HT1080 (cell line): ENCODE measurements at regions not wholly inside any gene's neighbourhood (a gene's known extent, or its start where the extent isn't known, plus 50 kb on each side); places are given as distances from the start of the nearest gene placed in this dataset.

Experiments
- DNase-seq: peaks from one replicate; pipeline ENCODE4 v3.0.0-alpha.2; 2015; ENCODE audit warnings: low read depth

GRCh38 chrX:131703646-131704045 is 159.8 kb downstream of the OR13H1 start:
- no peak for DNase-seq

DNA sequence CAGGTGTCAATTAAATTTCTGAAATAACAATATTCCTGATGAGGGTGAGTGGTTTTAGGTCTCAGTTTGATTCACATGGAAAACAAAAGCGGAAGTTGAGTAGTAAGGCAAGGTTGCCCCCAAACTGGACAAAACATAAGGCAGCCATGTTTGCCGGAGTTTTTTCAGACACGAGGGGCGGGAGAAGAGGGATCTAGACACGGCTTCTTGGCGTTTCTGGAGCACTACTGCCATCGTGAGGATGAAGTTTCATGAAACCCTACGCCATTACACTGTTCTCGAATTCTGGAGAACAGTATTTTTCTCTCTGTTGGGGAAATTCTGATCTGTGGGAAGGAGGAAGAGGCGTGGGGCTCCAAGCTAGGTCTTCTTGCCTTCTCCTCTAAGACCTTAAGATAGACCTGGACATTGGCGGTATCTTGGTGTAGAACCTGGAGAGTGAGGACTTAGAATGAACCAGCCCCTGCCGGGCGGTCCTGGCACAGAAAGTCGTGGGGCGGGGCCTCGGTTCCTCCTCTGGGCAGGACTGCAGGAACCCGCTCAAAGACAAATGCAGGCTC is 160.3 kb downstream of the OR13H1 start:
- DNase-seq: no peak

GRCh38 chrX:131709553-131709952 is 165.7 kb downstream of the OR13H1 start:
- DNase-seq: no peak

GRCh38 chrX:131711478-131711867 is 167.6 kb downstream of the OR13H1 start:
- no peak for DNase-seq

DNA sequence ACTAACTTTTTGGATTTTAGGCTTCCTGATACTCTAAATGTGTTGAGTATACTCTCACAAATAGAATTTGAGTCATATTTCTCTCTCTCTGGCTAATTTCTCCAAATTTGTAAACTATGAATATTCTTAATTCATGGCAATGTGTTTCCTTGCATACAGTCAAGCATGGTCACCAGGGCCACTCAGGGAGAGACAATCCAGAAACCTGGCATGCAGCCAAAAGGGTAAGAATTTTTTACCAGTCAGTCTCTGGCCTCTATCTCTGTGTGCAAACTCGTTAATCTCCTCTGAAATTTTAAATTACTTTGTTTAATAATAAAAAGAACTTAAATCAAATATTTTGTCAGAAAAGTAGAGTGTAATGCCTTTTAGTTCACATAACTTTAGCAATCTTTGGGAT is 179.8 kb downstream of the OR13H1 start:
- DNase-seq: no peak

GRCh38 chrX:131724292-131724691 is 180.4 kb downstream of the OR13H1 start:
- no peak for DNase-seq

- no peak for DNase-seq
Measured at GRCh38 chrX:131725001-131725654, 181.3 kb downstream of the OR13H1 start.

- no peak for DNase-seq
Measured at GRCh38 chrX:131727778-131728177, 183.9 kb downstream of the OR13H1 start.

- no peak for DNase-seq
Measured at GRCh38 chrX:131728295-131729145, 184.6 kb downstream of the OR13H1 start.

- no peak for DNase-seq
Measured at GRCh38 chrX:131729295-131729694, 185.4 kb downstream of the OR13H1 start.

DNA sequence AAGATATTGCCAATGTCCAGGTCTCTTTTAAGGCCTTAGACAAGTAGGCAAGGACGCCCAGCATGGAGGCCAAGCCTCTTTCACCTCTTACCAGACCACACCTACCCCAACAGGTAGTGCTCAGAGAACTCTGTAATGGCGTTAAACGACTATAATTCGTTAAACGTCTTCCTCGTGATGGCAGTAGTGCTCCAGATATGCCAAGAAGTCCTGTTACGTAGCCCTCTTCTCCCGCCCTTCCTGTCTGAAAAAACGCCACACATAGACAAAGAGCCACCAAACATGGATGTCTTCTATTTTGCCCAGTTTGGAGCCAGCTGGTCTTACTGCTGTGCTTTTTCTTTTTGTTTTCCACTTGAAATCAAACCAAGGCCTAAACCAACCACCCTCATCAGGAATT is 190.7 kb downstream of the OR13H1 start:
- DNase-seq: no peak

DNA sequence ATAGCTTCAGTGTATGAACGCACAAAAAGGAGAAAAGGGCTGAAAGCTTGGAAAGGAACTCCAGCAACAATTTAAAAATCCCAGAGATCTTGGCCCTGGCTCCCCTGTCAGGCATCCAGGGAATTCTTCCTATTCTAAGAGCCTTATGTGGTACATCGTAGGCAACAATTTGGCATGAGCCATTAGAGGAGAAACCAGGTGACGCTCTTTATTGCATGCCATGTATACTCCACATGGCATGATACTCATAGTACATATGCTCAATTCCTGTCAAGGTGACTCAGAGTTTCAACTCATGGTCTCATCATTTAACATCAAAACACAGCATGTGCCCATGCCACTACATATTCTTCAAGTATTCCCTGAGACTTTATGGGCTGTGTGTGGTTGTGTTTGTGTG is 191.3 kb downstream of the OR13H1 start:
- DNase-seq: no peak

GRCh38 chrX:131739823-131740222 is 195.9 kb downstream of the OR13H1 start:
- DNase-seq: peak; percentile 6

- DNase-seq: no peak
Measured at GRCh38 chrX:131741103-131741581, 197.3 kb downstream of the OR13H1 start.

- DNase-seq: no peak
Measured at GRCh38 chrX:131745942-131746489, 202.1 kb downstream of the OR13H1 start.

DNA sequence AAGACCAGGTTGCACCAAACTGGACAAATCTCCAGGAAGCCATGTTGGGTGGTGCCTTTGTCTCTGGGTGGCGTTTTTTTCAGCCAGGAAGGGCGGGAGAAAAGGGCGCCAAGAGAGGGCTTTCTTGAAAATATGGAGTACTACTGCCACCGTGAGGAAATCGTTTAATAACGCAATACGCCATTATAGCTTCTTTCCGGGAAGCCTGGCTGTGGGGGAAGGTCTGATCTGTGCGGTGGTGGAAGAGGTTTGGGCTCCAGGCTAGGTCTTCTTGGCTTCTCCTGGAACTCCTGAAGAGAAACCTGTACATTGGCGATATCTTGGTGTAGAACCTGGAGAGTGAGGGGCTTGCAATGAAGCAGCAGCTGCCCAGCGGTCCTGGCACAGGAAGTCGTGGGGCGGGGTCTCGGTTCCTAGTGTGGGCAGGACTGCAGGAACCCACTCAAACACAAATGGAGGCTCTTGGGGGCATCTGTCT is 202.7 kb downstream of the OR13H1 start:
- no peak for DNase-seq

- DNase-seq: no peak
Measured at GRCh38 chrX:131747173-131747572, 203.3 kb downstream of the OR13H1 start.

GRCh38 chrX:131752493-131753198 is 208.8 kb downstream of the OR13H1 start:
- DNase-seq: no peak

DNA sequence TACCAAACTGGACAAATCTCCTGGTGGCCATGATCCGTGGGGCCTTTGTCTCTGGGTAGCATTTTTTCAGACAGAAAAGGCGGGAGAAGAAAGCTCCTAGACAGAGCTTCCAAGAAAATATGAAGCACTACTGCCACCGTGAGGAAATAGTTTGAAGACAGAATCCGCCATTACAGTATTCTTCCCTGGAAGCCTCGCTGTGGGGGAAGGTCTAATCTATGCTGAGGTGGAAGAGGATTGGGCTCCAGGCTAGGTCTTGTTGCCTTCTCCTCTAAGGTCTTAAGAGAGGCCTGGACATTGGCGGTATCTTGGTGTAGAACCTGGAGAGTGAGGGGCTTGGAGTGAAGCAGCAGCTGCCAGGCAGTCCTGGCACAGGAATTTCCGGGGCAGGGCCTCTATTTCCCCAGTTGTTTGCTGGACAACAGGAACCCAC is 218.9 kb downstream of the OR13H1 start:
- DNase-seq: no peak

DNA sequence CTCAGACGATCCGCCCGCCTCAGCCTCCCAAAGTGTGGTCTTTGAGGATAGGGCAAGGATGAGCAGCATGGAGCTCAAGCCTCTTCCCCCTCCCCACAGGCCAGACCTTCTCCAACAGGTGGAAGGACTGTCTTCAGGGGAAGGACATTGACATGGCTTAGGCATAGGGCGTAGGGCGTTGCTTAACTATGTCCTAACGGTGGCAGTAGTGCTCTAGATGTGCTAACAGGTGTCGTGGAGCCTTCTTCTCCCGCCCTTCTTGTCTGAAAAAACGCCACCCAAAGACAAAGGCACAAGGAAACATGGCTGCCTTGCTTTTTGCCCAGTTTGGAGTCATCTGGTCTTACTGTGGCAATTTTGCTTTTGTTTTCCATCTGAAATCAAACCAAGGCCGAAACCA is 219.8 kb downstream of the OR13H1 start:
- no peak for DNase-seq

GRCh38 chrX:131764216-131764615 is 220.3 kb downstream of the OR13H1 start:
- no peak for DNase-seq
